HG02943 (cell line): ENCODE measurements at regions not wholly inside any gene's neighbourhood (a gene's known extent, or its start where the extent isn't known, plus 50 kb on each side); places are given as distances from the start of the nearest gene placed in this dataset.
A peak's percentile ranks its signal among the peaks of the same experiment; 100 is the strongest.

Source experiments
- ATAC-seq: cut with Tn5 transposase; IDR thresholded peaks from one replicate; pipeline ENCODE4 v1.9.1; 2021; ENCODE audit warnings: mild to moderate bottlenecking, low read depth, moderate library complexity; ENCODE audit not compliant: unreplicated experiment

GRCh38 chr4:80145739-80146138 lies 51.6 kb upstream of the PRDM8 start:
- no peak for ATAC-seq

- no peak for ATAC-seq
Measured at GRCh38 chr4:80144676-80145470, 52.4 kb upstream of the PRDM8 start.

- no peak for ATAC-seq
Measured at GRCh38 chr4:80143307-80143679, 54.0 kb upstream of the PRDM8 start.

GRCh38 chr4:80142394-80143306 lies 54.7 kb upstream of the PRDM8 start:
- ATAC-seq: no peak

GRCh38 chr4:80141543-80141942 lies 55.8 kb upstream of the PRDM8 start:
- ATAC-seq: no peak

GRCh38 chr4:80140194-80140593 lies 57.1 kb upstream of the PRDM8 start:
- ATAC-seq: no peak

GRCh38 chr4:80139671-80140070 lies 57.6 kb upstream of the PRDM8 start:
- no peak for ATAC-seq

- peak; percentile 86 for ATAC-seq
Measured at GRCh38 chr4:80138551-80139538, 58.5 kb upstream of the PRDM8 start.

GRCh38 chr4:80137631-80138030 lies 59.7 kb upstream of the PRDM8 start:
- no peak for ATAC-seq

GRCh38 chr4:80136270-80136669 lies 61.0 kb upstream of the PRDM8 start:
- no peak for ATAC-seq

GRCh38 chr4:80135702-80136058 lies 61.6 kb upstream of the PRDM8 start:
- no peak for ATAC-seq

- ATAC-seq: no peak
Measured at GRCh38 chr4:80134936-80135701, 62.1 kb upstream of the ANTXR2 start.

GRCh38 chr4:80133240-80133783 lies 60.3 kb upstream of the ANTXR2 start:
- ATAC-seq: no peak

GRCh38 chr4:80129785-80130184 lies 56.8 kb upstream of the ANTXR2 start:
- ATAC-seq: no peak

- no peak for ATAC-seq
Measured at GRCh38 chr4:80128941-80129340, 55.9 kb upstream of the ANTXR2 start.

GRCh38 chr4:80127870-80128419 lies 54.9 kb upstream of the ANTXR2 start:
- ATAC-seq: no peak

- ATAC-seq: no peak
Measured at GRCh38 chr4:80126435-80126834, 53.4 kb upstream of the ANTXR2 start.

- no peak for ATAC-seq
Measured at GRCh38 chr4:80125252-80126177, 52.5 kb upstream of the ANTXR2 start.
